Cerebellar cortex (tissue), 1 donor: ENCODE measurements at regions not wholly inside any gene's neighbourhood (a gene's known extent, or its start where the extent isn't known, plus 50 kb on each side); places are given as distances from the start of the nearest gene placed in this dataset.

Experiments used
- DNase-seq: peaks from one replicate; pipeline ENCODE4 v3.0.0-alpha.2; 2015; ENCODE audit warnings: low spot score

DNA sequence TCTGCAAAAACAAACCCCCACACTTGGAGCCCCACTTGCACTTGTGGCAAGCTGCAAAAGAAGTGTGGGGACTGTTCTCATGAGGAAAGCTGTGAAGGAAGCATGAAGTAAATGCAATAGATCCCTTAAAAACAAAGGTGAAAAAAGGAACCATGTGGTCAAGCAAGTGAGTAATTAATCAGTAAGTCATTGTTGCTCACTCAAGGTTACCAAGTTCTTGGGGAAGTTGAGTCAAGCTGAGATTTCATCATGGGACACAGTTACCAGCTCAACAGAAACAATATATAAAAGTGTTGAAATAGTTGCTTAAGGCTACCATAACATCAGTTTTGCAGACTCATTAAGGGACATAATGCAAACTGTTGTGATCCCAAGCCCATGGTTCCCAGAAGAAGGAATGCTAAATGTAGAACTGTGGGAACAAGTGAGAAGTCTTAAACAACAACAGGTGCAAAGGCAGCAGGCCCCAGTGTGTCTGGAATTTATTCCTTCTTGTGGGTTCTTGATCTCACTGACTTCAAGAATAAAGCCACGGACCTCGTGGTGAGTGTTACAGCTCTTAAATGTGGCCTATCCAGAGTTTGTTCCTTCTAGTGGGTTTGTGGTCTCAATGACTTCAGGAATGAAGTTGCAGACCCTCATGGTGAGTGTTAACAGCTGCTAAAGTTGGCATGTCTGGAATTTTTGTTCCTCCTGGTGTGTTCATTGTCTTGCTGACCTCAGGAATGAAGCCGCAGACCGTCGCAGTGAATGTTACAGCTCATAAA lies 336.3 kb upstream of the RBMY1B start:
- no peak for DNase-seq

DNA sequence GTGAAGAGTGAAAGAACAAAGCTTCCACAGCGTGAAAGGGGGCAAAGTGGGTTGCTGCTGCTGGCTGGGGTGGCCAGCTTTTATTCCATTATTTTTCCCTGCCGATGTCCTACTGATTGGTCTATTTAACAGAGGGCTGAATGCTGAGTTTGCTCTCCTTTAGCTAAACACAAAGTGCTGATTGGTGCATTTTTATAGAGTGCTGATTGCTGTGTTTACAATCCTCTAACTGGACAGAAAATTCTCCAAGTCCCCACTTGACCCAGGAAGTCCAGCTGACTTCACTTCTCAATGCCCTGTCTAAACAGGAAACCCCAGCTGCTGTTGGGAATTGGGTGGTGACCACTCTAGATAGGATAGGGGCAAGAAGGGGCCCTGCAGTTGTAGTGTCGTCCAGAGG lies 335.6 kb upstream of the RBMY1B start:
- no peak for DNase-seq

DNA sequence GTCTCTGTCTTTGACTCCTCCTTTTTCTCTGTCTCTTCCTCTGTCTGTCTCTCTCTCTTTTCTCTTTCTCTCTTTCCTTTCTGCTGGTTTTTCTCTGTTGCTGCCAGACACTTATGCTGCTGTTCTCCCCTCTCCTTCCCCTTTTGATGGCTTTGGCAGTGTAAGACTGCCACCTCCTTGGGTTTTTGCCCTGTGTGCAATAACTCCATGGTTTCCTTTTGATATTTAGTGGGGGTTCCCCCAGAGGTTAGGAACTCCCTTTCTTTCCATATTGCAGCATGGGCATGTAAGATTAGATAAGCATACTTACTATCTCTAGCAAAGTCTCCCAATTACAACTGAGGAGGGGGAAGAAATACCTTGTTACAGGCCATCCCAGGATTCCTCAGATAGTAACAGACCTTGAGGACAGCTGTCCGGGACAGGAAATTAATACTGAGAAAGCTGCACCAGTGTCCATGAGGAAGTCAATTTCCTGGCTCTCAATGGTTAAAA lies 333.8 kb upstream of the RBMY1B start:
- DNase-seq, result no peak

DNA sequence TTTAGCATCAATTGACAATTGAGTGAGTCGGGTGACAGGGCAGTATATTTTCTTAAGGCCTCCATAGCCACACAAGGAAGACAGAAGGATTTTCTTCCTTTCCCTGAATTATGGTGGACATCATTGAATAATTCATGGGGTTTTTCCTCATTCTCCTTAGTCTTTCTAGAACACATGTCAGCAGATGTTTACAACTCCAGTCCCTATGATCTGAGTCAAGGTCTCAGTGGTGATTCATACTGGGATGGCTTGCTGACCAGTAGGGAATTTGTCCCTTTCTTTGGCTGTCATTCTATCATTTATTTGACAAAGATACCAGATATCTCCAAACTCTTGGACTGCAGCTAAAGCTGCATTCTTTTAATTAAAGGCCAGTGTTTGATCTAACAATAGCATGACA lies 332.9 kb upstream of the RBMY1B start:
- DNase-seq, result no peak

DNA sequence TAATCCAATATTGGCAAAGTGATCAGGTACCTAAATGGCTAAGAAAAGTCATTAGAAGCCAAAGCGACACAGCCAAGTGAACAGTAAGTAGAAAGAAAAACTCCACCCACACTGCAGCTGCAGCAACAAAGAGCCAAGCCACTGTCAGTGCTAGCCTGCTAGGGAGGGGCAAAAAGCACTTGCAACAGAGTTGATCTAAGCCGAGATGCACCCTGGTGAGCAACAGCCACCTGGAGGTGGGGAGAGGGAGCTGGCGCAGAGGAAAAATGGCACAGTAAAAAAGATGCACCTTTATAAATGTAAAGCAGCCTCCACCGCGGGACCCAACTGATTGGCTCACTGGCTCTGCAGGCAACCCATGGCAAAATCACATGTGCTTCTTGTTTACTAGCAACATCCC lies 330.2 kb upstream of the RBMY1B start:
- DNase-seq, result no peak

DNA sequence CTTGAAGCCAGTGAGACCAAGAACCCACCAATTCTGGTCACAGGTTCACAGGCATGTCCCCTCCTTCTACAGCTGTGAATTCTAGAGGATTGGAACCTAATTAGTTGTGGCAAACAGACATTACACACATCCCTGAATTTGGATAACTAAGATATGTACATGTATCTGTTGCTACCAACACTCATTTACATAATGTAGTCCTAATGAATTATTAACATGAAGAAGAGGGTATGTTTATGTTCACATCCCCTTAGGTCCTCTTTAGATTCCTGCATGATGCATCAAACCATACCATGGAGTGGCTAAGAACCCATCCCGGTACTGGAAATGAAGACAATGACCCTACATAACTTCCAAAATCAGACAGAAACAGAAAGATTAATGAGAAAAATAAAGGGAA lies 326.9 kb upstream of the RBMY1B start:
- DNase-seq, result no peak

DNA sequence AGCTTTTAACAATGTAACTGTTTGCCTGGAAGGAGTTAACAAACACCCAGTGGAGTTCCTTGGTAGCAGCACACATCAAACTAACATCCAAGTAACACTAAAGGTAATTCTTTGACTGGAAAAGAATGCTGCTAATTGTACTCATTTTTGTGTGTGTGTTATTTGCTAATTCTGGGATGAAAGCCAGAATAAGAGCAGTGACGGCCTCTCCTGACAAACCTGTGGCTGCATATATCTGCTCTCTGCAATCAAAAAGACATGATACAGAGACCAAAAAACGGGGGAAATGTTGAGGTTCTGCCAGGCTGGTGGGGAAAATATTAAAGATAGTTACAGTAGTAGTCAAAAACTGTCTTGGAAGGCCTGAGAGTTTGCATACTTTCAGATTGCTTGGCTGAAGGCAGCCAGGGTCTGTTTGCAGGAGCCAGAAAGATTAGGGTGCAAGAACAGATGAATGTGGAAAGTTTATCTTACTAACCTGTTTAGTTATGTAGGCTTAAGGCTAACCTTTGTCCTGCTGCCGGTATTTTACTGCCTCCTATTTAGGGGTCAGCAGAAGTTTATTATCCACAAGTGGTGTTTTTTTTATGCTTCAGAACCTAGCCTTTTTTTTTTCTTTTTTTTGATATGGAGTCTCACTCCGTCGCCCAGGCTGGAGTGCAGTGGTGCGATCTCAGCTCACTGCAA lies 325.6 kb upstream of the RBMY1B start:
- no peak for DNase-seq

DNA sequence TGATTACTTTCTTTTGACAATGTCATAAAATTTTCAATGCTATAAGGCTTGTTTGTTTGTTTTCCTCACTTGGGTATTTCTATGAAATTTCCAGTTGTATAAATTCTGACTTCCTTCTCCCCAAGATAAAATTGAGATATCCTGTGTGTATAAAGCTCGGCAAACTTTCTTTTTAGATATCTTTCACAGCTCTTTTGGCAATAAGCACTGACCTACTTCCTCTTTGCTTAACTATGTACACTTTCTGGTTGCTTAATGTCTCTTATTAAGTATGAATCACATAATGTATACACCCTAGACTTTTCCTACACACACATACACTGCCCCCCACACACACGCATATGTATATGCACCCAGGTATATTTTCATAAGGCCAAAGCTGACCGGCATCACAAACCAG lies 318.4 kb upstream of the RBMY1B start:
- no peak for DNase-seq

DNA sequence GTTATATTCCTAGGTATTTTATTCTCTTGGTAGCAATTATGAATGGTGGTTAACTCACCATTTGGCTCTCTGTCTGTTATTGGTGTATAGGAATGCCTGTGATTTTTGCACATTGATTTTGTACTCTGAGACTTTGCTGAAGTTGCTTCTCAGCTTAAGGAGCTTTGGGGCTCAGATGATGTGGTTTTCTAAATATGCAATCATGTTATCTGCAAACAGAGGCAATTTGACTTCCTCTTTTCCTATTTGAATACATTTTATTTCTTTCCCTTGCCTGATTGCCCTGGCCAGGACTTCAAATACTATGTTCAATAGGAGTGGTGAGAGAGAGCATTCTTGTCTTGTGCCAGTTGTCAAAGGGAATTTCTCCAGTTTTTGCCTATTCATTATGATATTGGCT lies 310.9 kb upstream of the RBMY1B start:
- DNase-seq, result no peak

DNA sequence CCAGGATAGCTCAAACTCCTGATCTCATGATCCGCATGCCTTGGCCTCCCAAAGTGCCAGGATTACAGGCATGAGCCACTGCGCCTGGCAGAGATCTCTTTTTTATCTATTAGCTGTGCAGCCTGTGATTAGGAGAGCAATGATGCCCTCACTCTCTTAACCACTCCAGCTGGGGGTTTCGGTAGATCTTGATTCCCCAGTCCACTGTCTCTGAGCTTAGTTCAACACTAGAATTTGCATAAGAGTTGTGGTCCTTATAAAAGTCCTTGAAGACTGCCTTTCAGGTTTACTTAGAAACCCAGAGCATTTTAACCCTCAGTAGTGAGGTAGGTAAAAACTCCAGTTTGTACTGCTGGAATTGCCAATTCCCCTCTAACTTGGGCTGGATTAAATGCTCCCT lies 283.3 kb upstream of the RBMY1B start:
- no peak for DNase-seq

DNA sequence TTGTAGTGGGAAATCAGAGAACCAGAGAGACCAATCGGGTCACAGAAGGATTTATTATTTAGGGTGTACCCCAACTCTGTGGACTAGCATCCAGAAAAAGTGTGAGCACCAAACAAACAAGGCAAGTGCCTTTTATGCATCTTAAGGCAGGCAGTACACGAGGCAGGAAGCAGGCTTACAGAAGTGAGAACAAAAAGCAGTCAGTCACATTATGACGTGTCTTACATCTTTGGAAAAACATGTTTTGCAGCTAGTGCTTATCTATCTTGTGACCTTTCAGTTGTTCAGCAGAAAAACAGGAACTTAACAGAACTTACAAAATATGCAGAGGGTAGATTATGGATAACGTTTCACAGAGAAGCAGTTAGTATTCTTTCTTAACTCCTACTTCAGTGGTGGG lies 270.9 kb upstream of the RBMY1B start:
- DNase-seq, result no peak

DNA sequence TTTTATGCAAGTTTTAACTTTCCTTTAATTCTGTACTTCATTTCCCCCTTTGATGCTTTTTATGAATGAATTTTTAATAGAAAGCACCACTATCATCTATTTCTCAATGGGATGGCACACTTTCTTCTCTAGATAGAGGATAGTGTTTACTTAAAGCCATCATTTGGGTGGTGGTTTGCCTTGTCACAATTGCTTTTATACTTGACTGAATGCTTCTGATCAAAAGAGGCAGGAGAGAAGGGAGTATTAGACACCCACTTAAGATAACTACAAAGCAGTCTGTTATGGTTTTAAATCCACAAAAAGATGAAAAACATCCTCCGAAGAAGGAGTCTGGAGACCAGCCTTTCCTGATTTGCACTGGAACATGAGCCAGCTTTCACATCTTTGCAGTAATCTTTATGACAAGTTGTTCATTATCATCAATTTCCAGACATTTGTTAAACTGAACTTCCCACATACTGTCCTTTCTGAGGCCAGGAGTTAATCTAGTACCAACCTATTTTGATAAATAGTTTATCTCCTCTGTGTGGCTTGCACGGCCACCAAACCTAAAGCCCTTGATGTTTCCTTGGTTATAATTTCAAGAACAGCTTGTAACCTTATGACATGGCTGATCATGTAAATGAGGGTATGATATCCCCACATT lies 270.4 kb upstream of the RBMY1B start:
- DNase-seq, result no peak

DNA sequence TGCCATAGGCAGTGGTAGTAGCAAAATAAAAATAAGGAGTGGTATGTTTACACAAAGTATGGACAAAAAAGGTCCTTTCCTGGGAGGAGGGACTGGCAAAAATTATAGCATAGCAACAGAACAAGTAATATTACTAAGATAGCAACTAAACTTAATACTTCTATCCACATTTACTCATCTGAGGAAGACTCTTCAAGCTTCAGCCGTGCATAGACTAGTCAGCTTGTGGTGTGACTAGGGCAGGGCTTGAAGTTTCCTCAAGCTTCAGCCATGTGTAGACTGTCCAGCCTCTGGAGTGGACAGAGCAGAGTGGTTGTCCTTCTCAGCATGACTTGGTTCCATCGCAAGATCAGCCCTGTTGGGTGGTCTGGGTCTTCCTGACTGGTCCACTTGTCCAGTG lies 268.3 kb upstream of the RBMY1B start:
- DNase-seq, result no peak

DNA sequence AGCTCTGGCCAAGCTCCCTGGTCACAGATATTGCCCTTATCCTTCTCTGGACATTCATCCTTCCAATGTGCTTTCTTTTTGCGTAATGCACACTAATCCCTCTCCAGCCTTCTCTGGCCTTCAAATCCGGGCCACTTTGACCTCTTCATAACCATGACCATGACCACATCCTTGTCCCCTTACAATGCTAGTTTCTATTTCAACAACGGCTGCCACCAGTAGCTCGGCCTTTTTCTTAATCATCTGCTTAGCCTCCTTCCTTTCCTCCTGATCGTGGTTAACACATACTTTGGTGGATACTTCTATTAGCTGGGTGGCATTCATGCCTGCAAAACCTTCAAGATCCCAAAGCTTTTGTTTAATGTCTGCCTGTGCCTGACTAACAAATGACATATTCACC lies 264.4 kb upstream of the RBMY1B start:
- no peak for DNase-seq

DNA sequence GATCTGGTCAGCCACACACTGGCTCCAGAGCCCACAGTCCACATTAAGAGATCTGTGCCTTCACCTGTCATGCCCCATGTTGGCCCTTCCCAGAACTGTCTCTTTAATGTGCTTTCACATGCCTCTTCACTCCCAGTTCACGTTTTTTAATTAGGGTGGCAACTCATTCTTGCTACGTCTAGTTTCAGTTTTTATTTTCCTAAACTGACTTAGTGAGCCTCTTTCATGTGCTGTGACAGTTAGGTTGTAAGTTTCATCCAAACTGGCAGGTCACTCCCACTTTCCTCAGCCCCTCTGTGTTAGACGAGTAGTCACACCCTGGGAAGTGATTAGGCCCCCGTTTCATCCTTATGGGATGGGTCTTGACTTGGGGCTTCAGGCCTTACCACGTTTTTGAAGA lies 262.5 kb upstream of the RBMY1B start:
- DNase-seq, result no peak

DNA sequence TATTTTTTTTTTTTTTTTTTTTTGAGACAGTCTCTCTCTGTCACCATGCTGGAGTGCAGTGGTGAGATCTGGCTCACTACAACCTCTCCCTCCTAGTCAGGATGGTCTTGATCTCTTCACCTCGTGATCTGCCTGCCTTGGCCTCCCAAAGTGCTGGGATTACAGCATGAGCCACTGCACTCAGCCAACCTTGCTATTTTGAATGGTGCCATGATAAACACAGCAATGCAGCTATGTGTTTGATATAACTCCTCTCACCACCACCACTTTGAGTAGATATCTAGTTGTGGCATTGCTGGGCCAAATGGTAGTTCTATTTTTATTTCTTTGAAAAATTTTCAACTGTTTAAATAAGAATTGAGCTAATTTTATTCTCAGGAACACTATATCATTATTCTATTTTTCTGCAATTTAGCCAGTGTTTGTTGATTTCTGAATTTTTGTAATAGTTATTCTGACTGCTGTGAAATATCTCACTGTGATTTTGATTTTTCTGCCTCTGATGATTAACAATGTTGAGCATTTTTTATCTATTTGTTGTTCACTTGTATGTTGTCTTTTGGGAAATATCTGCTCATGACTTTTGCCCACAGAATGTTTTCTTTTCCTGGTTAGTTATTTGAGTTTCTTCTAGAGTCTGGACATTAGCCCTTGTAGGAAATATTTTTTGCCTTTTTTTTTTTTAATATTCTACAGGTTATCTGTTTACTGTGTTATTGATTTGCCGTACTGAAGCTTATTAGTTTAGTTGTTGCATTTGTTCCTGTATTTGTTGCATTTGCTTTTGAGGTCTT lies 257.5 kb upstream of the RBMY1B start:
- no peak for DNase-seq

DNA sequence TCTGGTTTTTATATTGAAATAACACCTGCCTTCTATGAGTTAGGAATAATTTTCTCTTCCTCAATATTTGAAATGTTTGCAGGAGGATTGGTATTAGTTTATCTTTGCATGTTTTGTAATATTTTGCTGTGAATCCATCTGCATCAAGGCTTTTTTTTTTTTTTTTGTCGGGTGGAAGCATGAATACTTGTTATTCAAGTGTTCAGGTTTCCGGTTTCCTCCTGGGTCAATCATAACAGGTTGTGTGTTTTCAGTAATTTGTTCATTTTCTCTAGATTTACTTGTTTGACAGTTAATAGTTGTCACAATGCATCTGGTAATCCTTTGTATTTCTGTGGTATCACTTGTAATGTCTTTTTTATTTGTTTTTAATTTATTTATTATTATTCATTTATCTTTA lies 256.7 kb upstream of the RBMY1B start:
- no peak for DNase-seq

DNA sequence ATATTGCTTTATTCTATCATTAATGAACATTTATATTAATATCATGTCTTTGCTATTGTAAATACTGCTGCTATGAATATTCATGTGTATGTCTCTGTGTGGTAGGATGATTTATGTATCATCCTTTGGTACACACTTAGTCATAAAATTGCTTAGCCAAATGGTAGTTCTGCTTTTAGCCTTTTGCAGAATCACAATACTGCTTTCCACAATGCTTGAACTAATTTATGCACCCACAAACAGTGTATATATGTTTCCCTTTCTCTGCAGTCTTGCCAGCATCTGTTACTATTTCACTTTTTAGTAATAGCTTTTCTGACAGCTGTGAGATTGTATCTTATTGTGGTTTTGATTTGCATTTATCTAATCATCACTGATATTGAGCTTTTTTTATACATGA lies 254.3 kb upstream of the RBMY1B start:
- DNase-seq, result no peak

DNA sequence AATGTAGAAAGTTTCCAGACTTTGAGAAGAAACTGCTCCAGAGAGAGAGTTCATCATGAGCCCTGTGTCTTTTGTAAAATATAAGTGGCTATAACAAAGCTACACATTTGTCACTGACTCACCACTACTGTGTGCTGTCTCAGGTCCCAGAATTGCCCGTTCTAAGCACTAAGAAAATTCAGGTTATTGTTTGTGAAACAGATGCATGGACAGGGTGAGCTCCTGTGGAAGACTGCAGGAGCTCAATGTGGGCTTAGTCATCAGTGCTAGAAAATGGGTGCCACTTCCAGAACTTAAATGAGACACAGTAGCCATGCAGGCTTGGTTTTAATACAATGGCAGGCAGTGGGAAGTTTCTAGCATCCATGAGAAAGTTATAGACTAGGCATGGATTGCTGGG lies 251.4 kb upstream of the RBMY1B start:
- no peak for DNase-seq

DNA sequence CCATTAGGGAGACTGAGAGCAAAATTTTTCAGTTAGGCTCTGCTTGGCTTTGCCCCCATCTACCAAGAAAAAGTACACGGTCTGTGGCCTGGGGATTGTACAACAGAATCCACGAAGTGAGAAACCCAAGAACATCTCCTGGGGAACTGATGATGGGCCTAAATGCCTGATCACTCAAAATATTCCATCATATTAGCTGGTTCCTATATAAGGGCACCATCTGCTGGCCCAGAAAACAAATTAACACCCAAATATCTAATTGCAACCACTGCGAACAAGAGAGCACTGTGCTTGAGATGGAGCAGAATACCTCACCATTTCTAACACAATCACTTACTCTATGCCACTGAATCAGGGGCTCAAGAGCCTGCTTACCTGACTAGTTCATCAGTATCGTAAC lies 250.8 kb upstream of the RBMY1B start:
- DNase-seq, result no peak

DNA sequence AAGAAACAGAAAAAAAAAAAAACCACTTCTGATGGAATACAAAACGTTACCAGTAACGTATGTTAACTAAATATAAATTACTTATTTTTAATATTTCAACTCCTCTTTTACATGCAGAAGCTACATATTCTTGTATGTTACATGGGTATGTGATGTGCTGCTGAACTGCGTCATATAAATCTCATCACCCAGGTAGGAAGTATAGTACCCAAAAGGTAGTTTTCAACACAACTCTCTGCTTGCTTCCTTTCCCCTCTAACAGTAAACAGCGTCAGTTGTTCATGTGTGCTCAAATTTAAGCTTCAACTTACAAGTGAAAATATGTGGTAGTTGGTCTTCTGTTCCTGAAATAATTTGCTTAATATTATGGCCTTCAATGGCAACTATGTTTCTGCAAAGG lies 250.0 kb upstream of the RBMY1B start:
- no peak for DNase-seq

DNA sequence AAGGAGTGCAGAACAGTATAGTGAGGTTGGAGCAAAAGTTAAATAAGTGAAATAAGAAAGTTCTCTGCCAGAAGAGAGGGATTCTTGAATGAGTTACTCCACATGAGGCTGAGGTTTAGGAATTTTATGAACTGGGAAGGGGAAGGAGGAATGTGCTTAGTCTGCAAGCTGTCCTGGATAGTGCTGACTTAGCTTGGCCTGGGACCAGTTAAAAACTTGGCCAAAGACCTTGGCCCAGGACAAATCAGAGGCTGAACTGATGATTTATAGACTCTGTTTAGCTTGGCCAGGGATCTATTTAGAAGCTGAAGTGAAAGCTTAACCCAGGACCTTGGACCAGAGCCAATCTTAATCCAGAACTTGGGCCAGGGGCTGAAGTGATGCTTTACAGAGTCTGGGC lies 244.4 kb upstream of the RBMY1B start:
- no peak for DNase-seq

DNA sequence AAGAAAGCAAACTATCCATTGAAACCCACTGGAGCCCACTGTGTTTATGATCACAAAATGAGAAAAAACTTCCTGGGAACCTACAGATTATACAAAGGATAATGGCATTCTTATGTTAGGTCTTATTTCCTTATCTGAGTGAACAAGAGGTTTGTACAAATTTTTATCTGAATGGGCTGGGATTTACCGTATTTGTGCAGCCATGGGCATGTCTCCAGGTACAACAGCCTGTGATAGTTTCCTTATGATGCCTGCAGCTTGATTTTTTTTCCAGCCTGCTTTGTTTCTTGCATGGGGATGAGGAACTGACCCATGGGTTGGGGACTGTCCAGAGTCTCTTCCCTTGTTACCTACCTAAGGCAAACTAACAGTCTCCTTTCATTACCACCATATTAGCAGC lies 244.0 kb upstream of the RBMY1B start:
- DNase-seq, result no peak
